ENCODE measurements at regions not wholly inside any gene's neighbourhood (a gene's known extent, or its start where the extent isn't known, plus 50 kb on each side); places are given as distances from the start of the nearest gene placed in this dataset.

DNA sequence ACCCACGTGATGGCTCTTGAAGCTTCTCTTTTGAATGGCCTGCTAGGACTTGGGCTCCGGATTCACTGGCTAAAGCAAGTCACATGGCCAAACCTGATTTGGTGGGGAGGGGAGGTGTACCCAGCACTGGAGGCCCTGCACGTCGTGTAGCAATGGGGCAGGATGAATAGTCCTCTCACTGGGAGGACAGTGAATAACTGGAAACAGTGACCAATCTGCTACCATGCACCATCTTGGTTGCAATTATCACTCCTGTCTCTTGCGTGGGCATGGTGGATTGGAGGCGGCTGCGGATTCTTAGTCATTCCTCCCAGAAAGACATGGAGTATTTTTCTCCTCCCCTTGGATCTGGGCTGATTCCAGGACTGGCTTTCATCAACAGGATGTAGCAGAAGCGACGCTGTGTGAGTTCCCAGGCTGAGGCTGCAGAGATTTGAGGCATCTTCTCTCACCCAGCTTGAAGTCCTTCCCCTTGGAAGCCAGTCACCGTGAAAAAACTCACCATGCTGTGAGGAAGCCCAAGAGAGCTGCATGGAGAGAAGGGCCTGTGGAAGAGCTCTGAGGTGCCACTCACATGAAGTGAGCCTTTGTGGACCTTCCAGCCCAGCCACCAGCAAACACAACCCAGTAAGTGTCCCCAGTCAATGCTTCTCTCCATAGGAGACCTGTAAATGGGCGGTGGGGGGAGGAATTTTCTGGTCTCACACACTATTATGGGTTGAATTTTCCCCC is 70.4 kb downstream of the IGLL1 start:
- no peaks in the 10 kb centered on the region for H3K36me3 ChIP-seq (ENCODE audit: control insufficient read depth in 2 of 4, insufficient read depth in 4 of 4, low read length in 3 of 4)
- DNase-seq (ENCODE audit: low read depth in 1 of 2, low spot score in 2 of 2) (no peak), FAIRE-seq (no peak)
- H3K23ac ChIP-seq (ENCODE audit: insufficient read length) = no peak overlapping the region
- H3K23me2 ChIP-seq (ENCODE audit: low read depth, low read length) = no peaks in the 10 kb centered on the region
- no peak overlapping the region for H2AFZ ChIP-seq (ENCODE audit: low read length)
- no peak overlapping the region for H4K5ac ChIP-seq (ENCODE audit: insufficient read length, low read depth, low read length)
- POLR2A ChIA-PET (ENCODE audit: partially characterized antibody) = no interaction called here
- H2BK20ac ChIP-seq (ENCODE audit: low read length) = no peak overlapping the region
- TF ChIP-seq SAP30 (IDR thresholded peaks at IDR 0.05; ENCODE audit: insufficient read depth, insufficient replicate concordance, low read length) = no peak
- TF ChIP-seq, protein P1, sequence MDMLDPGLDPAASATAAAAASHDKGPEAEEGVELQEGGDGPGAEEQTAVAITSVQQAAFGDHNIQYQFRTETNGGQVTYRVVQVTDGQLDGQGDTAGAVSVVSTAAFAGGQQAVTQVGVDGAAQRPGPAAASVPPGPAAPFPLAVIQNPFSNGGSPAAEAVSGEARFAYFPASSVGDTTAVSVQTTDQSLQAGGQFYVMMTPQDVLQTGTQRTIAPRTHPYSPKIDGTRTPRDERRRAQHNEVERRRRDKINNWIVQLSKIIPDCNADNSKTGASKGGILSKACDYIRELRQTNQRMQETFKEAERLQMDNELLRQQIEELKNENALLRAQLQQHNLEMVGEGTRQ (IDR thresholded peaks at IDR 0.05; ENCODE audit: low read length) = peak; percentile 10; the same call in 1 of the 2 replicates
- H2AK5ac ChIP-seq (ENCODE audit: low read depth, low read length) = no peak overlapping the region
- no peak overlapping the region for H4K8ac ChIP-seq (ENCODE audit: extremely low read depth, insufficient read depth, low read length)
- H3K79me1 ChIP-seq (ENCODE audit: low read depth, low read length) = no peaks in the 10 kb centered on the region
- no peak overlapping the region for H3K4me2 ChIP-seq (ENCODE audit: insufficient read depth in 1 of 2, low read depth in 2 of 2, low read length in 2 of 2)
- no peak overlapping the region for H4K91ac ChIP-seq (replicated peaks; ENCODE audit: insufficient read length, low read length)
- no peak overlapping the region for H3K9ac ChIP-seq (replicated peaks in 1 of 4; ENCODE audit: extremely low read depth in 1 of 4, low read depth in 3 of 4, low read length in 3 of 4)
- H3K79me2 ChIP-seq (ENCODE audit: control insufficient read depth in 1 of 2, insufficient read depth in 2 of 2, low read length in 2 of 2) = no peaks in the 10 kb centered on the region
- H4K20me1 ChIP-seq (replicated peaks in 1 of 2; ENCODE audit: control insufficient read depth in 1 of 2, insufficient read depth in 2 of 2, low read length in 2 of 2) = no peaks in the 10 kb centered on the region
- 79% methylated on average over 11 of the region's 11 CpGs; no CpG with 5 or more reads in 1 of the 2 experiments for WGBS, 2 experiments (ENCODE audit: extremely low coverage in 1 of 2, insufficient coverage in 1 of 2, insufficient read length in 1 of 2, insufficient replicate concordance in 2 of 2, low coverage in 1 of 2, low lambda C conversion rate in 2 of 2, missing lambda C conversion rate in 1 of 2)
- no peak overlapping the region for H2BK120ac ChIP-seq (replicated peaks; ENCODE audit: low read depth, low read length)
- no peak overlapping the region for H3K4ac ChIP-seq (replicated peaks; ENCODE audit: insufficient read length, low read depth, low read length)
- no peak overlapping the region for H3K18ac ChIP-seq (ENCODE audit: extremely low read depth, low read length)
- H3K14ac ChIP-seq (ENCODE audit: insufficient read length) = no peak overlapping the region
- no peak overlapping the region for H3K27ac ChIP-seq (ENCODE audit: low read depth, low read length)
- H3K56ac ChIP-seq (replicated peaks; ENCODE audit: insufficient read length, low read depth, low read length) = no peak overlapping the region
- peaks cover 0 to 6% (median 3%) of the 10 kb centered on the region in 4 experiments; a peak in 4 of 7 replicates for H3K27me3 ChIP-seq (replicated peaks in 1 of 4; ENCODE audit: control insufficient read depth in 3 of 4, extremely low read depth in 1 of 4, insufficient read depth in 3 of 4, low read length in 3 of 4)
- CTCF ChIA-PET (ENCODE audit: partially characterized antibody) = interaction anchor here (1.5 kb wide), 1 partner anchor 19 kb away, joined by 4 read pairs; no protein-coding TSS in a partner anchor
- no peaks in the 10 kb centered on the region for H3K9me3 ChIP-seq (ENCODE audit: insufficient read depth in 2 of 2, low read depth in 1 of 2, low read length in 1 of 2)
- no peak overlapping the region for H2BK12ac ChIP-seq (ENCODE audit: low read depth, low read length)
- H3K4me3 ChIP-seq (ENCODE audit: extremely low read depth in 1 of 4, insufficient read depth in 2 of 4, low read depth in 3 of 4, low read length in 4 of 4) = no peak overlapping the region
- H2BK5ac ChIP-seq (ENCODE audit: low read depth, low read length) = no peak overlapping the region
- no peaks in the 10 kb centered on the region; a peak in 1 of 7 replicates for H3K4me1 ChIP-seq (replicated peaks in 1 of 4; ENCODE audit: control insufficient read depth in 3 of 4, insufficient read depth in 4 of 4, low read length in 3 of 4)
- no peak overlapping the region for H2BK15ac ChIP-seq (ENCODE audit: low read length)

Measured in H1 (cell line).